Activated naive CD4-positive, alpha-beta T cell treated with anti-CD3 and anti-CD28 coated beads, Interleukin-2, amount 10 ng/mL, durations not matched to agents 7 days and 5 days (primary cell): ENCODE measurements at regions not wholly inside any gene's neighbourhood (a gene's known extent, or its start where the extent isn't known, plus 50 kb on each side); places are given as distances from the start of the nearest gene placed in this dataset.
"Not testable (repeated sequence)": the region's sequence is repeated elsewhere in the genome, so short reads cannot be mapped to it uniquely, and the experiment has no call there.

Source experiments
- CTCF ChIA-PET: fragments of 350-600 bp; sonication (Branson Sonifier 250); formaldehyde crosslinking; loops from one replicate; lab custom pipeline; 2021; ENCODE audit warnings: antibody characterized with exemption; lab: Charles Lee
- DNase-seq: peaks from one replicate; pipeline ENCODE4 v3.0.0-alpha.2; 2020
- H3K27ac Mint-ChIP-seq: one replicate; pipeline ENCODE4 v1.8.0; 2021; ENCODE audit warnings: mild to moderate bottlenecking, moderate library complexity, mixed read lengths
- H3K27me3 Mint-ChIP-seq: one replicate; pipeline ENCODE4 v1.8.0; 2021; ENCODE audit warnings: mild to moderate bottlenecking, mixed read lengths
- H3K36me3 Mint-ChIP-seq: one replicate; pipeline ENCODE4 v1.8.0; 2021; ENCODE audit warnings: mixed read lengths
- H3K4me1 Mint-ChIP-seq: one replicate; pipeline ENCODE4 v1.8.0; 2021; ENCODE audit warnings: mixed read lengths
- H3K4me3 Mint-ChIP-seq: one replicate; pipeline ENCODE4 v1.8.0; 2021; ENCODE audit warnings: mild to moderate bottlenecking, moderate library complexity, mixed read lengths
- H3K9me3 Mint-ChIP-seq: one replicate; pipeline ENCODE4 v1.8.0; 2021; ENCODE audit warnings: mixed read lengths

- no peak overlapping the region for H3K27ac Mint-ChIP-seq
- no peaks in the 10 kb centered on the region for H3K27me3 Mint-ChIP-seq
- H3K36me3 Mint-ChIP-seq: no peaks in the 10 kb centered on the region
- CTCF ChIA-PET: no interaction called here
- H3K4me3 Mint-ChIP-seq: no peak overlapping the region
- no peaks in the 10 kb centered on the region for H3K4me1 Mint-ChIP-seq
- DNase-seq: no peak
- peaks cover 15% of the 10 kb centered on the region for H3K9me3 Mint-ChIP-seq
These were observed 72.7 kb downstream of the SOX9 start for GRCh38 chr17:72193391-72194106.

GRCh38 chr17:72194107-72194440 is 73.3 kb downstream of the SOX9 start:
- H3K27ac Mint-ChIP-seq, DNase-seq, H3K27me3 Mint-ChIP-seq, CTCF ChIA-PET, H3K36me3 Mint-ChIP-seq, H3K4me1 Mint-ChIP-seq, H3K4me3 Mint-ChIP-seq: not testable (repeated sequence)
- H3K9me3 Mint-ChIP-seq: peaks cover 17% of the 10 kb centered on the region

DNA sequence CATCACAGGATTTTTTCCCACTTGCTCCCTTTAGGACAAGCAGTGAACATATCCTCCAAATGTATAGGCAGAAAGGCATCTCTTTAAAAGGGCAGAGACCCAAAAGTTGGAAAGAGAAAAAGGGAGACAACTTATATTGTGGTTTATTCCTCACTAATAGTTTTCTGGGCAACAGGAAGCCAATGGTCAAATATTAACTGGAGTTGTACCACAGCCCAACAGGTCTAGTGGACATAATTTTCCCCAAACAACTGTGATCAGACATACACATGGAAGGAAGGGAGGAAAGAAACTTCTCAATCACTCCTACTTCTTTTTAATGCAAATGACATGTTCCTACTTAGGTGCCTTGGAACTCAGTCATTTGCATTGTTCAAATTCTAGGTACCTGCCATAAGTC is 78.4 kb downstream of the SOX9 start:
- H3K36me3 Mint-ChIP-seq: no peaks in the 10 kb centered on the region
- H3K27ac Mint-ChIP-seq: no peak overlapping the region
- no peak for DNase-seq
- CTCF ChIA-PET: no interaction called here
- H3K9me3 Mint-ChIP-seq: peaks cover 11% of the 10 kb centered on the region
- no peak overlapping the region for H3K4me3 Mint-ChIP-seq
- H3K4me1 Mint-ChIP-seq: no peaks in the 10 kb centered on the region
- H3K27me3 Mint-ChIP-seq: no peaks in the 10 kb centered on the region

DNA sequence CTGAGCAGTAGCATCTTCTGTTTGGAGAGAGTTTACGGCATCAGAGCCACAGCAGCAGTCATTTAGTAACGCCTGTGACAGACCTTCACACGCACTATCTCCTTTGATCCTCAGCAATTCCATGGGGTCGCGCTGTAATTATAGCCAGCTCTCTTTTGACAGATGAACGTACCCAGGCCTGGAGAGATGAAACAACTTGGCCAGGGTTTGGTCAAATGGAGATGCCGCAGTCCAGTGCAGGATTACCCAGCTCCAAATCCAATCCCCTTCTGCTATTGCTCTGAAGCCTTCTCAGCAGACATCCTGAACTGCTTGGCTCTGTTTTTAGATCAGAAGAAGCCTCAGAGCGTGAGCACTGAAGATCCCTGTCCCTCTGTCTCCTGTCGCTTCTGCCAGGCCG is 83.9 kb downstream of the SOX9 start:
- H3K9me3 Mint-ChIP-seq: peaks cover 2% of the 10 kb centered on the region
- peaks cover 4% of the 10 kb centered on the region for H3K27me3 Mint-ChIP-seq
- CTCF ChIA-PET: no interaction called here
- no peak overlapping the region for H3K27ac Mint-ChIP-seq
- DNase-seq: no peak
- no peaks in the 10 kb centered on the region for H3K4me1 Mint-ChIP-seq
- H3K4me3 Mint-ChIP-seq: no peak overlapping the region
- no peaks in the 10 kb centered on the region for H3K36me3 Mint-ChIP-seq

DNA sequence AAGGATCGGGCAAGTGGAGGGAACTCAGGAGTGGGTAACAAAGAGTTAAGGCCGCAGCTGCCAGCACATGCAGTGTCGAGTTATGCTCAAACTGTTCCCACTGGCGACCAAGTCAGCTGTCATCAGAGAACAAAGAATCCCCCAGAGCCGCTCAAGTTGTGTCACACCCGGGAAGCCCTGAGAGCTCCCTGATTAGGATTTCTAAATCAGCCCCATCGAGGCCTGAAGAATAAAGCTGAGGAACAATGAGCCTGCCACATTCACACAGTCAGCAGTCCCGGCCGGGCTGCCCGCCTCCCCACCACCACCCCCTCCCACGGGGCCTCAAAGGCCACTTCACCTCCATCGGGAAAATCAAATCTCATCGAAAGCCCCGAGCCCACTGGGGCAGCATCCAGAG is 84.5 kb downstream of the SOX9 start:
- Mint-ChIP-seq H3K27ac (no peak overlapping the region), H3K36me3 (no peaks in the 10 kb centered on the region), H3K4me3 (no peak overlapping the region), H3K4me1 (no peaks in the 10 kb centered on the region), H3K27me3 (peaks cover 4% of the 10 kb centered on the region), H3K9me3 (peaks cover 2% of the 10 kb centered on the region)
- DNase-seq: no peak
- CTCF ChIA-PET: no interaction called here

- DNase-seq: no peak
- CTCF ChIA-PET: no interaction called here
- no peaks in the 10 kb centered on the region for H3K4me1 Mint-ChIP-seq
- no peak overlapping the region for H3K27ac Mint-ChIP-seq
- no peak overlapping the region for H3K4me3 Mint-ChIP-seq
- H3K27me3 Mint-ChIP-seq: peaks cover 4% of the 10 kb centered on the region
- peaks cover 2% of the 10 kb centered on the region for H3K9me3 Mint-ChIP-seq
- no peaks in the 10 kb centered on the region for H3K36me3 Mint-ChIP-seq
These were observed 85.0 kb downstream of the SOX9 start for GRCh38 chr17:72205822-72206221.

GRCh38 chr17:72206376-72206775 is 85.6 kb downstream of the SOX9 start:
- Mint-ChIP-seq H3K36me3 (no peaks in the 10 kb centered on the region), H3K27me3 (peaks cover 4% of the 10 kb centered on the region), H3K4me3 (no peak overlapping the region), H3K4me1 (no peaks in the 10 kb centered on the region), H3K9me3 (peaks cover 2% of the 10 kb centered on the region), H3K27ac (no peak overlapping the region)
- CTCF ChIA-PET: no interaction called here
- no peak for DNase-seq

- CTCF ChIA-PET: no interaction called here
These were observed 88.0 kb downstream of the SOX9 start for GRCh38 chr17:72208832-72209231.

DNA sequence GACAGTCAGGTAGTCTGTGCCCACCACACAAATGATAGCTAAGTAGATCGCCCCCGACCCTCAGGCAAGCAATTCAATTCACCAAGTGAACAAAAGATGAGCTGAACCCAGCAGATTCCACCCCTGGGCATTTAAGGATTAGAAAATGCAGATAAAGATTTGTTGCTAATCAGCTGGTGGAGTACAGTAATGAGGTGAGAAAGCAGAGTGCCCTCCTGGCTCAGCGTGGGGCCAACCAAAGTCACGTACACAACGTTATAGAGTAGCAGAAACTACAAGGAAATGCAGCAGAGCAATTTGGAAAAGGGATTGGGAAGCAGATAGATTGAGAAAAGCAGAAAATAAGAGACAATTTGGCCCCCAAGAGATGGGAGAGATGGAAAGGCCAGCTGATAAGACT is 91.2 kb downstream of the SOX9 start:
- Mint-ChIP-seq H3K36me3 (no peaks in the 10 kb centered on the region), H3K9me3 (no peaks in the 10 kb centered on the region), H3K4me1 (no peaks in the 10 kb centered on the region), H3K27me3 (no peaks in the 10 kb centered on the region), H3K27ac (no peak overlapping the region), H3K4me3 (no peak overlapping the region)
- CTCF ChIA-PET: no interaction called here
- DNase-seq: no peak

More at GRCh38 chr17:72208832-72209231, 88.0 kb downstream of the SOX9 start:
- no peaks in the 10 kb centered on the region for H3K4me1 Mint-ChIP-seq
- H3K27me3 Mint-ChIP-seq: peaks cover 4% of the 10 kb centered on the region
- peaks cover 2% of the 10 kb centered on the region for H3K9me3 Mint-ChIP-seq
- H3K4me3 Mint-ChIP-seq: no peak overlapping the region
- H3K36me3 Mint-ChIP-seq: no peaks in the 10 kb centered on the region
- no peak overlapping the region for H3K27ac Mint-ChIP-seq
- no peak for DNase-seq

GRCh38 chr17:72215490-72215889 is 94.7 kb downstream of the SOX9 start:
- Mint-ChIP-seq H3K36me3 (no peaks in the 10 kb centered on the region), H3K27ac (no peak overlapping the region), H3K27me3 (peaks cover 23% of the 10 kb centered on the region), H3K4me1 (no peaks in the 10 kb centered on the region), H3K4me3 (no peak overlapping the region), H3K9me3 (no peaks in the 10 kb centered on the region)
- CTCF ChIA-PET: no interaction called here
- DNase-seq: no peak

DNA sequence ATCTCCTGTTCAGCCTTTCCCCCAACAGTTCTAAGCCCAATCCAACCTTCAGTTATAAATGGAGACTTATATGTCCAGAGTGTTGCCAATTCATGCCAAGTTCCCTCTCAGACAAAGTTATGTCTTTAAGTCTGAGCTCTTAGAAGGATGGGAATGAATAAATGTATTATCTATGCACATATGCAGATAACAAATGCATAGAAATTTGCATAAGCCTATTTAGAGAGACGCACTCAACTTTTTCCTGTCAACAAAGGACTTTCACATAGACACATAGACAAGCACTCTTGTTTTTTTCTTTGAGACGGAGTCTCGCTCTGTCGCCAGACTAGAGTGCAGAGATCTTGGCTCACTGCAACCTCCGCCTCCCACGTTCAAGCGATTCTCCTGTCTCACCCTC is 95.1 kb downstream of the SOX9 start:
- H3K27me3 Mint-ChIP-seq: peaks cover 26% of the 10 kb centered on the region
- H3K27ac Mint-ChIP-seq: no peak overlapping the region
- H3K4me3 Mint-ChIP-seq: no peak overlapping the region
- H3K36me3 Mint-ChIP-seq: no peaks in the 10 kb centered on the region
- CTCF ChIA-PET: no interaction called here
- H3K9me3 Mint-ChIP-seq: peaks cover 4% of the 10 kb centered on the region
- H3K4me1 Mint-ChIP-seq: no peaks in the 10 kb centered on the region
- no peak for DNase-seq

GRCh38 chr17:72219137-72219823 is 98.5 kb downstream of the SOX9 start:
- peaks cover 4% of the 10 kb centered on the region for H3K9me3 Mint-ChIP-seq
- no peak overlapping the region for H3K4me3 Mint-ChIP-seq
- peaks cover 26% of the 10 kb centered on the region for H3K27me3 Mint-ChIP-seq
- DNase-seq: no peak
- CTCF ChIA-PET: no interaction called here
- H3K4me1 Mint-ChIP-seq: no peaks in the 10 kb centered on the region
- H3K27ac Mint-ChIP-seq: no peak overlapping the region
- no peaks in the 10 kb centered on the region for H3K36me3 Mint-ChIP-seq

- Mint-ChIP-seq H3K4me1 (no peaks in the 10 kb centered on the region), H3K9me3 (peaks cover 4% of the 10 kb centered on the region), H3K27me3 (peaks cover 26% of the 10 kb centered on the region), H3K27ac (no peak overlapping the region), H3K36me3 (no peaks in the 10 kb centered on the region), H3K4me3 (no peak overlapping the region)
- CTCF ChIA-PET: no interaction called here
- DNase-seq: no peak
These were observed 99.1 kb downstream of the SOX9 start for GRCh38 chr17:72219824-72220493.

DNA sequence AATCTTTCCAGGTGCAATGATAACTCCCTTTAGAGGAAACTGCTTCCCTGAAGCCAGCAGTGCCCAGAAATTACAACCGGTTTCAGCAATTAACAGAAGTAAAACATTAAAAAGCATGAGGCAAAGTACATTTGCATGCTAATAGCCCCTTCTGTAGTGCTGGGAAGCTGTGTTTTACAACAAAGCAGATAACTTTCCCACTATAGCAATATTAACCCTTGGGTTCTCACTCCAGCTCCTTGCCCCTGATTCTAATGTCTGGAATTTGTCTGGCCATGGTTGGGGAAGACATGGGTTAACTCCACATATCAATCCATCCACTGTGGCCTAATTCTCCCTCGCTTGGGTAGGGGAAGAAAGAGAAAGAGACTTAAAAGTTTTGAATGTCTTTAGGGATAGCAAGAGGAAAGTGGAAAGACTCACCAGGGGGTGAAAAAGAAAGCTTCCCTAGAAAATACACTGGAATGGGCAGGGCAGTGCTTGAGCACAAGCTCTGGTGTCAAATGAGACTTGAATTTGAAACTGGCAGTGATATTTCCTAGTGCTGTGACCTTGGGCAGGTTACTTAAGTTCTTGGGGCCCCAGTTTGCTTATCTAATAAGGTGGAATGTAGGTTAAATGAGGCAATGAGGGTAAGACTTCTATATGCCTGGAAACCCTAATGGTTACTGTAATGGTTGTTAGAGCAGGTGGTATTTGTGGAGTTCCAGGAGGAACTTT is 102.0 kb downstream of the SOX9 start:
- CTCF ChIA-PET: no interaction called here
- Mint-ChIP-seq H3K9me3 (peaks cover 9% of the 10 kb centered on the region), H3K27ac (no peak overlapping the region), H3K4me3 (no peak overlapping the region), H3K36me3 (no peaks in the 10 kb centered on the region), H3K4me1 (no peaks in the 10 kb centered on the region), H3K27me3 (peaks cover 26% of the 10 kb centered on the region)
- DNase-seq: no peak
